ENCODE measurements at regions not wholly inside any gene's neighbourhood (a gene's known extent, or its start where the extent isn't known, plus 50 kb on each side); places are given as distances from the start of the nearest gene placed in this dataset.

GRCh38 chr11:130780437-130780836 is 135.8 kb downstream of the SNX19 start:
- Histone ChIP-seq H3K4me3 (no peak overlapping the region), H3K27ac (no peak overlapping the region)
- peak; percentile 47 for DNase-seq (ENCODE audit: low spot score)
- TF ChIP-seq CTCF (IDR thresholded peaks at IDR 0.05): no peak

DNA sequence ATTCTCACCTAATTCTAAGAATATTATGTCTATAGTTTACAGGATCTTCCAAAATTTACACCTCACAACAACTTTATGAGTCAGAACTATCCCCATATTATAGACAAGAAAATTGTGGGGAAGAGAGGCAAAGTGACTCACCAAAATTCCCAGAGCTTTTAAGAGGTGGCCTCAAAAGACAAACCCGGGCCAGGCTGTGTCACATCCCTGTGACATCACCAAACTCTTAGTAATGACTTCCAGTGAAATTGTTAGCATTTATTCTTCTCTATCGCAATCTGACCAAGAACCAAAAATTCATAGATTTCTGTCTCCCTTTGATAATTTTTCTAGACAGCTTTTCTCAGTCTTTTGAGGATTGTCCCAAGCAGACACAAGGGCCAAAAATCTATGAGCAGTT is 134.3 kb downstream of the SNX19 start:
- no peak for TF ChIP-seq CTCF (IDR thresholded peaks at IDR 0.05)
- H3K4me3 ChIP-seq: no peak overlapping the region
- DNase-seq (ENCODE audit: low spot score): peak; percentile 68
- peak overlapping the region; percentile 71 to 81 for H3K27ac ChIP-seq

GRCh38 chr11:130782361-130783222 is 133.7 kb downstream of the SNX19 start:
- DNase-seq (ENCODE audit: low spot score): peak; percentile 78
- Histone ChIP-seq H3K4me3 (peak overlapping the region; percentile 39), H3K27ac (peak overlapping the region; percentile 71 to 81)
- TF ChIP-seq CTCF (IDR thresholded peaks at IDR 0.05): no peak

- DNase-seq (ENCODE audit: low spot score): peak; percentile 24
- H3K27ac ChIP-seq: peak overlapping the region; percentile 71 to 81
- no peak for TF ChIP-seq CTCF (IDR thresholded peaks at IDR 0.05)
Observed at GRCh38 chr11:130783323-130783722, 133.0 kb downstream of the SNX19 start.

GRCh38 chr11:130785380-130786116 is 130.7 kb downstream of the SNX19 start:
- DNase-seq (ENCODE audit: low spot score): no peak
- TF ChIP-seq CTCF (IDR thresholded peaks at IDR 0.05): no peak
- no peak overlapping the region for H3K27ac ChIP-seq
- H3K4me3 ChIP-seq: no peak overlapping the region

More at GRCh38 chr11:130783323-130783722, 133.0 kb downstream of the SNX19 start:
- peak overlapping the region; percentile 39 for H3K4me3 ChIP-seq

- Histone ChIP-seq H3K27ac (no peak overlapping the region), H3K4me3 (no peak overlapping the region)
- DNase-seq (ENCODE audit: low spot score): no peak
- no peak for TF ChIP-seq CTCF (IDR thresholded peaks at IDR 0.05)
Observed at GRCh38 chr11:130786586-130786985, 129.7 kb downstream of the SNX19 start.
